CD4-positive, alpha-beta T cell (primary cell): ENCODE measurements at regions not wholly inside any gene's neighbourhood (a gene's known extent, or its start where the extent isn't known, plus 50 kb on each side); places are given as distances from the start of the nearest gene placed in this dataset.

Experiments used
- ATAC-seq: fragments of 200-7000 bp; cut with Tn5 transposase; one replicate; pipeline ENCODE4 v1.10.0; 2022; ENCODE audit warnings: mild to moderate bottlenecking; ENCODE audit not compliant: poor library complexity
- CTCF ChIA-PET: fragments of 350-600 bp; sonication (Branson Sonifier 250); formaldehyde crosslinking; loops from one replicate; lab custom pipeline; 2021; ENCODE audit warnings: antibody characterized with exemption, inconsistent platforms; lab: Charles Lee
- POLR2A ChIA-PET: fragments of 350-600 bp; sonication (Branson Sonifier 250); formaldehyde crosslinking; loops from one replicate; lab custom pipeline; 2021; ENCODE audit warnings: antibody characterized with exemption, inconsistent platforms; lab: Charles Lee
- DNase-seq, 14 experiments: peaks; one replicate each; pipeline ENCODE4 v3.0.0-alpha.2; 2013 to 2020; ENCODE audit warnings: mixed read lengths in 2 of 14
- H3K27ac ChIP-seq, 2 donors: one replicate each; pipeline versions ENCODE4 v1.5.1 to v1.7.0; 2013; ENCODE audit warnings: low read length in 2 of 2, low read depth in 1 of 2, mild to moderate bottlenecking in 1 of 2
- H3K27me3 ChIP-seq, 2 experiments: 1 replicate in 1 of 2; 2 replicates in 1 of 2; pipeline versions ENCODE4 v1.6.1 to v1.7.0; 2013; ENCODE audit warnings: low read length in 2 of 2, control low read depth in 1 of 2, mild to moderate bottlenecking in 1 of 2, moderate library complexity in 1 of 2; ENCODE audit not compliant: insufficient read depth in 2 of 2, control insufficient read depth in 1 of 2
- H3K36me3 ChIP-seq: one replicate; pipeline ENCODE4 v1.6.1; 2013; ENCODE audit warnings: low read length, control low read depth; ENCODE audit not compliant: insufficient read depth
- H3K4me1 ChIP-seq: one replicate; pipeline ENCODE4 v1.6.1; 2013; ENCODE audit warnings: low read length, control low read depth; ENCODE audit not compliant: insufficient read depth
- H3K4me3 ChIP-seq: one replicate; pipeline ENCODE4 v1.5.1; 2013; ENCODE audit warnings: mild to moderate bottlenecking, low read length, moderate library complexity
- H3K9me3 ChIP-seq, 2 experiments: 1 replicate in 1 of 2; 2 replicates in 1 of 2; pipeline versions ENCODE4 v1.6.1 to v1.7.0; 2013; ENCODE audit warnings: low read length in 2 of 2, mild to moderate bottlenecking in 2 of 2, control low read depth in 1 of 2, moderate library complexity in 1 of 2; ENCODE audit not compliant: control insufficient read depth in 1 of 2, insufficient read depth in 1 of 2
- H3K27ac Mint-ChIP-seq: one replicate; pipeline ENCODE4 v1.8.0; 2020; ENCODE audit warnings: mixed read lengths
- H3K27me3 Mint-ChIP-seq: one replicate; pipeline ENCODE4 v1.8.0; 2021; ENCODE audit warnings: mixed read lengths
- H3K36me3 Mint-ChIP-seq: one replicate; pipeline ENCODE4 v1.8.0; 2021; ENCODE audit warnings: low read depth, mixed read lengths
- H3K4me1 Mint-ChIP-seq: one replicate; pipeline ENCODE4 v1.8.0; 2021; ENCODE audit warnings: low read depth, mixed read lengths
- H3K4me3 Mint-ChIP-seq: one replicate; pipeline ENCODE4 v1.8.0; 2020; ENCODE audit warnings: mild to moderate bottlenecking, mixed read lengths
- H3K9me3 Mint-ChIP-seq: one replicate; pipeline ENCODE4 v1.8.0; 2020; ENCODE audit warnings: mixed read lengths
- intact Hi-C, 2 experiments: fragments of 100-400 bp; cut with DNase I in 1 of 2; cut with micrococcal nuclease in 1 of 2; formaldehyde crosslinking; loops; one replicate each; pipeline versions ENCODE4 v1.15.1 to v1.9.0; 2023 to 2025; cut with DNase I, micrococcal nuclease
- TF ChIP-seq, protein P1 (sequence below): fragments of 200-600 bp; IDR thresholded peaks from one replicate; pipeline ENCODE4 v1.8.0; 2022; ENCODE audit warnings: antibody characterized with exemption, mild to moderate bottlenecking

GRCh38 chr18:57983965-57984364, 60.1 kb upstream of the NEDD4L start:
- intact Hi-C loops: no loop called here

GRCh38 chr18:57983472-57983871, 60.6 kb upstream of the NEDD4L start:
- no peak overlapping the region for H3K27ac Mint-ChIP-seq
- intact Hi-C loops: no loop called here
- Histone ChIP-seq H3K4me1 (no peaks in the 10 kb centered on the region), H3K27me3 (peaks cover 0 to 3% of the 10 kb centered on the region in 2 experiments), H3K4me3 (no peak overlapping the region), H3K9me3 (no peaks in the 10 kb centered on the region), H3K27ac (no peak overlapping the region), H3K36me3 (no peaks in the 10 kb centered on the region)
- H3K4me1 Mint-ChIP-seq: no peaks in the 10 kb centered on the region
- CTCF ChIA-PET: no interaction called here
- H3K9me3 Mint-ChIP-seq: no peaks in the 10 kb centered on the region
- POLR2A ChIA-PET: no interaction called here
- no peak overlapping the region for H3K4me3 Mint-ChIP-seq
- ATAC-seq (no peak), DNase-seq (no peak)
- TF ChIP-seq, protein P1, sequence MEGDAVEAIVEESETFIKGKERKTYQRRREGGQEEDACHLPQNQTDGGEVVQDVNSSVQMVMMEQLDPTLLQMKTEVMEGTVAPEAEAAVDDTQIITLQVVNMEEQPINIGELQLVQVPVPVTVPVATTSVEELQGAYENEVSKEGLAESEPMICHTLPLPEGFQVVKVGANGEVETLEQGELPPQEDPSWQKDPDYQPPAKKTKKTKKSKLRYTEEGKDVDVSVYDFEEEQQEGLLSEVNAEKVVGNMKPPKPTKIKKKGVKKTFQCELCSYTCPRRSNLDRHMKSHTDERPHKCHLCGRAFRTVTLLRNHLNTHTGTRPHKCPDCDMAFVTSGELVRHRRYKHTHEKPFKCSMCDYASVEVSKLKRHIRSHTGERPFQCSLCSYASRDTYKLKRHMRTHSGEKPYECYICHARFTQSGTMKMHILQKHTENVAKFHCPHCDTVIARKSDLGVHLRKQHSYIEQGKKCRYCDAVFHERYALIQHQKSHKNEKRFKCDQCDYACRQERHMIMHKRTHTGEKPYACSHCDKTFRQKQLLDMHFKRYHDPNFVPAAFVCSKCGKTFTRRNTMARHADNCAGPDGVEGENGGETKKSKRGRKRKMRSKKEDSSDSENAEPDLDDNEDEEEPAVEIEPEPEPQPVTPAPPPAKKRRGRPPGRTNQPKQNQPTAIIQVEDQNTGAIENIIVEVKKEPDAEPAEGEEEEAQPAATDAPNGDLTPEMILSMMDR: no peak
- peaks cover 6% of the 10 kb centered on the region for H3K27me3 Mint-ChIP-seq
- no peaks in the 10 kb centered on the region for H3K36me3 Mint-ChIP-seq

More at GRCh38 chr18:57983965-57984364, 60.1 kb upstream of the NEDD4L start:
- H3K4me3 Mint-ChIP-seq: no peak overlapping the region
- ATAC-seq: no peak
- Histone ChIP-seq H3K27ac (no peak overlapping the region), H3K27me3 (no peaks in the 10 kb centered on the region), H3K4me1 (no peaks in the 10 kb centered on the region), H3K36me3 (no peaks in the 10 kb centered on the region), H3K9me3 (no peaks in the 10 kb centered on the region), H3K4me3 (no peak overlapping the region)
- no peaks in the 10 kb centered on the region for H3K4me1 Mint-ChIP-seq
- ChIA-PET CTCF (no interaction called here), POLR2A (no interaction called here)
- H3K36me3 Mint-ChIP-seq: no peaks in the 10 kb centered on the region
- H3K9me3 Mint-ChIP-seq: no peaks in the 10 kb centered on the region
- no peak overlapping the region for H3K27ac Mint-ChIP-seq
- DNase-seq: no peak
- TF ChIP-seq, protein P1: no peak
- peaks cover 6% of the 10 kb centered on the region for H3K27me3 Mint-ChIP-seq

DNA sequence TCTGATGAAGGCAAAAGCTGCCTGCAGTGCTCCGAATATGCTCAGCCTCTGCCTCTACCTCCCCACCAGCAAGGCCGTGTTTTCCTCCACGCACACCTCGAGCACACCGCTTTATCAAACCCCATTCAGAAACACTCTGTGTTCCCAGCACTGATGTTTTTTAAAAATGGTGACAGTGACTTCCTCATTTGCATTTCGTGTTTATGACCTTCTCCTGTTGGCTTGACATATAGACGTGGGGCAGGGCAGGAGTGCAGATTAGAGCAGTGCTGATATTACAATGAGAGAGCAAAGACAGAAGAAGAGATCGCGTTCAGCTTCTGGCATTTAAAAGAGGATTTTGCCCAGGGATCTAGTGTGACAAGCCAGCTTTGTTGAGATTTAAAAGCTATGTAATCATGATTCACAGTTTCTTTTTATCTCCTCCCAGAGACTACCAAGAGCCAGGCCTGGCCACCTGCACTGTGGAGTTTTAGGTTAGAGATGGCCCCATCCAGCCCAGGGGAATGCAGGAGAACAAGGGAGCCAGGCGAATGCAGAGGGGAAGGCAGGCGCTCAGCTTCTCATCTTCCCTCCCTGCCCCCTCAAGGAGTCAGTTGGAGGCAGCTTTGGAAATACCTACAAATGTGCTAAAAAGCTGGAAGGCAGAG, 61.5 kb upstream of the NEDD4L start:
- POLR2A ChIA-PET: no interaction called here
- CTCF ChIA-PET: no interaction called here

More for the DNA sequence above, 61.5 kb upstream of the NEDD4L start:
- Mint-ChIP-seq H3K4me1 (no peaks in the 10 kb centered on the region), H3K4me3 (no peak overlapping the region), H3K36me3 (no peaks in the 10 kb centered on the region), H3K27me3 (peaks cover 16% of the 10 kb centered on the region), H3K9me3 (no peaks in the 10 kb centered on the region), H3K27ac (no peak overlapping the region)
- intact Hi-C loops: no loop called here
- Histone ChIP-seq H3K36me3 (no peaks in the 10 kb centered on the region), H3K9me3 (no peaks in the 10 kb centered on the region), H3K27me3 (peaks cover 0 to 3% of the 10 kb centered on the region in 2 experiments), H3K4me3 (no peak overlapping the region), H3K4me1 (no peaks in the 10 kb centered on the region), H3K27ac (no peak overlapping the region)
- no peak for DNase-seq
- TF ChIP-seq, protein P1: no peak
- ATAC-seq: no peak
